ENCODE measurements at regions not wholly inside any gene's neighbourhood (a gene's known extent, or its start where the extent isn't known, plus 50 kb on each side); places are given as distances from the start of the nearest gene placed in this dataset.

- no peak for DNase-seq (ENCODE audit: low read depth in 4 of 6, low spot score in 6 of 6)
- peaks cover 6% of the 10 kb centered on the region for H3K4me1 ChIP-seq (ENCODE audit: control insufficient read depth, insufficient read depth, low read length)
- WGBS (ENCODE audit: insufficient coverage), result 44% methylated on average over 2 of the region's 4 CpGs
- H3K36me3 ChIP-seq (ENCODE audit: control insufficient read depth, insufficient read depth, low read length), result no peaks in the 10 kb centered on the region
- no peak overlapping the region for H3K27ac ChIP-seq (ENCODE audit: low read depth, low read length)
- H3K27me3 ChIP-seq (ENCODE audit: control insufficient read depth, insufficient read depth, low read length), result no peaks in the 10 kb centered on the region
- H3K9me3 ChIP-seq (ENCODE audit: control insufficient read depth, insufficient read depth, low read length), result no peaks in the 10 kb centered on the region
- no peak overlapping the region for H3K4me3 ChIP-seq (ENCODE audit: low read depth, low read length)
Observed at GRCh38 chr7:135833642-135834041, 85.0 kb upstream of the FAM180A start.

- no peak overlapping the region for H3K27ac ChIP-seq (ENCODE audit: low read depth, low read length)
- 84% methylated on average over 2 of the region's 4 CpGs for WGBS (ENCODE audit: insufficient coverage)
- H3K27me3 ChIP-seq (ENCODE audit: control insufficient read depth, insufficient read depth, low read length), result no peaks in the 10 kb centered on the region
- no peaks in the 10 kb centered on the region for H3K9me3 ChIP-seq (ENCODE audit: control insufficient read depth, insufficient read depth, low read length)
- H3K36me3 ChIP-seq (ENCODE audit: control insufficient read depth, insufficient read depth, low read length), result no peaks in the 10 kb centered on the region
- no peak overlapping the region for H3K4me3 ChIP-seq (ENCODE audit: low read depth, low read length)
- no peak for DNase-seq (ENCODE audit: low read depth in 4 of 6, low spot score in 6 of 6)
- H3K4me1 ChIP-seq (ENCODE audit: control insufficient read depth, insufficient read depth, low read length), result peaks cover 8% of the 10 kb centered on the region
Observed at GRCh38 chr7:135831455-135832195, 83.0 kb upstream of the FAM180A start.

- no peak overlapping the region for H3K27ac ChIP-seq (ENCODE audit: low read depth, low read length)
- no peaks in the 10 kb centered on the region for H3K36me3 ChIP-seq (ENCODE audit: control insufficient read depth, insufficient read depth, low read length)
- no peak for DNase-seq (ENCODE audit: low read depth in 4 of 6, low spot score in 6 of 6)
- H3K9me3 ChIP-seq (ENCODE audit: control insufficient read depth, insufficient read depth, low read length), result no peaks in the 10 kb centered on the region
- no peak overlapping the region for H3K4me3 ChIP-seq (ENCODE audit: low read depth, low read length)
- 72% methylated on average over 8 of the region's 9 CpGs for WGBS (ENCODE audit: insufficient coverage)
- H3K4me1 ChIP-seq (ENCODE audit: control insufficient read depth, insufficient read depth, low read length), result peaks cover 8% of the 10 kb centered on the region
- H3K27me3 ChIP-seq (ENCODE audit: control insufficient read depth, insufficient read depth, low read length), result no peaks in the 10 kb centered on the region
Observed at GRCh38 chr7:135828604-135829003, 80.0 kb upstream of the FAM180A start.

GRCh38 chr7:135827391-135827790, 78.8 kb upstream of the FAM180A start:
- WGBS (ENCODE audit: insufficient coverage), result no CpG with 5 or more reads among the region's 2 CpGs
- H3K9me3 ChIP-seq (ENCODE audit: control insufficient read depth, insufficient read depth, low read length), result no peaks in the 10 kb centered on the region
- H3K4me1 ChIP-seq (ENCODE audit: control insufficient read depth, insufficient read depth, low read length), result peaks cover 8% of the 10 kb centered on the region
- no peak overlapping the region for H3K27ac ChIP-seq (ENCODE audit: low read depth, low read length)
- H3K4me3 ChIP-seq (ENCODE audit: low read depth, low read length), result no peak overlapping the region
- no peaks in the 10 kb centered on the region for H3K27me3 ChIP-seq (ENCODE audit: control insufficient read depth, insufficient read depth, low read length)
- DNase-seq (ENCODE audit: low read depth in 4 of 6, low spot score in 6 of 6), result no peak
- H3K36me3 ChIP-seq (ENCODE audit: control insufficient read depth, insufficient read depth, low read length), result no peaks in the 10 kb centered on the region

GRCh38 chr7:135825406-135825805, 76.8 kb upstream of the FAM180A start:
- WGBS (ENCODE audit: insufficient coverage), result 90% methylated on average over 5 of the region's 9 CpGs
- Histone ChIP-seq H3K4me1 (ENCODE audit: control insufficient read depth, insufficient read depth, low read length) (peaks cover 8% of the 10 kb centered on the region), H3K9me3 (ENCODE audit: control insufficient read depth, insufficient read depth, low read length) (no peaks in the 10 kb centered on the region), H3K36me3 (ENCODE audit: control insufficient read depth, insufficient read depth, low read length) (no peaks in the 10 kb centered on the region), H3K27ac (ENCODE audit: low read depth, low read length) (no peak overlapping the region), H3K4me3 (ENCODE audit: low read depth, low read length) (no peak overlapping the region), H3K27me3 (ENCODE audit: control insufficient read depth, insufficient read depth, low read length) (no peaks in the 10 kb centered on the region)
- no peak for DNase-seq (ENCODE audit: low read depth in 4 of 6, low spot score in 6 of 6)

- Histone ChIP-seq H3K27ac (ENCODE audit: low read depth, low read length) (no peak overlapping the region), H3K36me3 (ENCODE audit: control insufficient read depth, insufficient read depth, low read length) (no peaks in the 10 kb centered on the region), H3K9me3 (ENCODE audit: control insufficient read depth, insufficient read depth, low read length) (no peaks in the 10 kb centered on the region), H3K27me3 (ENCODE audit: control insufficient read depth, insufficient read depth, low read length) (no peaks in the 10 kb centered on the region), H3K4me1 (ENCODE audit: control insufficient read depth, insufficient read depth, low read length) (no peaks in the 10 kb centered on the region), H3K4me3 (ENCODE audit: low read depth, low read length) (no peak overlapping the region)
- 55% methylated on average over 4 of the region's 6 CpGs for WGBS (ENCODE audit: insufficient coverage)
- no peak for DNase-seq (ENCODE audit: low read depth in 4 of 6, low spot score in 6 of 6)
Observed at GRCh38 chr7:135822376-135822775, 73.8 kb upstream of the FAM180A start.

- Histone ChIP-seq H3K27ac (ENCODE audit: low read depth, low read length) (no peak overlapping the region), H3K9me3 (ENCODE audit: control insufficient read depth, insufficient read depth, low read length) (no peaks in the 10 kb centered on the region), H3K27me3 (ENCODE audit: control insufficient read depth, insufficient read depth, low read length) (no peaks in the 10 kb centered on the region), H3K4me1 (ENCODE audit: control insufficient read depth, insufficient read depth, low read length) (no peaks in the 10 kb centered on the region), H3K4me3 (ENCODE audit: low read depth, low read length) (no peak overlapping the region), H3K36me3 (ENCODE audit: control insufficient read depth, insufficient read depth, low read length) (no peaks in the 10 kb centered on the region)
- 93% methylated on average over 5 of the region's 11 CpGs for WGBS (ENCODE audit: insufficient coverage)
- no peak for DNase-seq (ENCODE audit: low read depth in 4 of 6, low spot score in 6 of 6)
Observed at GRCh38 chr7:135817583-135817982, 69.0 kb upstream of the FAM180A start.

GRCh38 chr7:135815033-135815432, 66.4 kb upstream of the FAM180A start:
- H3K36me3 ChIP-seq (ENCODE audit: control insufficient read depth, insufficient read depth, low read length), result no peaks in the 10 kb centered on the region
- 87% methylated on average over 2 of the region's 3 CpGs for WGBS (ENCODE audit: insufficient coverage)
- H3K27ac ChIP-seq (ENCODE audit: low read depth, low read length), result no peak overlapping the region
- no peaks in the 10 kb centered on the region for H3K4me1 ChIP-seq (ENCODE audit: control insufficient read depth, insufficient read depth, low read length)
- DNase-seq (ENCODE audit: low read depth in 4 of 6, low spot score in 6 of 6), result no peak
- no peaks in the 10 kb centered on the region for H3K9me3 ChIP-seq (ENCODE audit: control insufficient read depth, insufficient read depth, low read length)
- no peak overlapping the region for H3K4me3 ChIP-seq (ENCODE audit: low read depth, low read length)
- H3K27me3 ChIP-seq (ENCODE audit: control insufficient read depth, insufficient read depth, low read length), result no peaks in the 10 kb centered on the region

GRCh38 chr7:135812148-135812547, 63.5 kb upstream of the FAM180A start:
- WGBS (ENCODE audit: insufficient coverage), result 76% methylated on average over 6 of the region's 8 CpGs
- no peaks in the 10 kb centered on the region for H3K36me3 ChIP-seq (ENCODE audit: control insufficient read depth, insufficient read depth, low read length)
- H3K27me3 ChIP-seq (ENCODE audit: control insufficient read depth, insufficient read depth, low read length), result no peaks in the 10 kb centered on the region
- peaks cover 14% of the 10 kb centered on the region for H3K4me1 ChIP-seq (ENCODE audit: control insufficient read depth, insufficient read depth, low read length)
- DNase-seq (ENCODE audit: low read depth in 4 of 6, low spot score in 6 of 6), result no peak
- H3K9me3 ChIP-seq (ENCODE audit: control insufficient read depth, insufficient read depth, low read length), result no peaks in the 10 kb centered on the region
- H3K27ac ChIP-seq (ENCODE audit: low read depth, low read length), result no peak overlapping the region
- no peak overlapping the region for H3K4me3 ChIP-seq (ENCODE audit: low read depth, low read length)

GRCh38 chr7:135811506-135811905, 62.9 kb upstream of the FAM180A start:
- Histone ChIP-seq H3K9me3 (ENCODE audit: control insufficient read depth, insufficient read depth, low read length) (no peaks in the 10 kb centered on the region), H3K36me3 (ENCODE audit: control insufficient read depth, insufficient read depth, low read length) (no peaks in the 10 kb centered on the region), H3K4me3 (ENCODE audit: low read depth, low read length) (no peak overlapping the region), H3K4me1 (ENCODE audit: control insufficient read depth, insufficient read depth, low read length) (peaks cover 14% of the 10 kb centered on the region), H3K27me3 (ENCODE audit: control insufficient read depth, insufficient read depth, low read length) (no peaks in the 10 kb centered on the region), H3K27ac (ENCODE audit: low read depth, low read length) (no peak overlapping the region)
- DNase-seq (ENCODE audit: low read depth in 4 of 6, low spot score in 6 of 6), result no peak

Data from spinal cord (tissue), 9 donors.